Nephron (organoid): ENCODE measurements at regions not wholly inside any gene's neighbourhood (a gene's known extent, or its start where the extent isn't known, plus 50 kb on each side); places are given as distances from the start of the nearest gene placed in this dataset.

Experiments used
- H3K27ac Mint-ChIP-seq, 3 experiments: 2 replicates each; pipeline ENCODE4 v1.8.0; 2020; ENCODE audit warnings: mixed read lengths in 3 of 3, mild to moderate bottlenecking in 2 of 3, moderate library complexity in 1 of 3
- H3K27me3 Mint-ChIP-seq: 2 replicates; pipeline ENCODE4 v1.8.0; 2021; ENCODE audit warnings: low read depth, mild to moderate bottlenecking, moderate library complexity, mixed read lengths
- H3K36me3 Mint-ChIP-seq: 2 replicates; pipeline ENCODE4 v1.8.0; 2020; ENCODE audit warnings: low read depth, mixed read lengths
- H3K4me1 Mint-ChIP-seq: 2 replicates; pipeline ENCODE4 v1.8.0; 2020; ENCODE audit warnings: mixed read lengths
- H3K4me3 Mint-ChIP-seq, 3 experiments: 2 replicates each; pipeline ENCODE4 v1.8.0; 2020; ENCODE audit warnings: mild to moderate bottlenecking in 3 of 3, mixed read lengths in 3 of 3, moderate library complexity in 2 of 3
- H3K9me3 Mint-ChIP-seq: 2 replicates; pipeline ENCODE4 v1.8.0; 2020; ENCODE audit warnings: mixed read lengths
- TF ChIP-seq, protein P1 (sequence below), 3 experiments: fragments of 200-600 bp; sonication (generic); IDR thresholded peaks; one replicate each; pipeline ENCODE4 v1.5.0; 2021; ENCODE audit warnings: antibody characterized with exemption in 3 of 3; ENCODE audit not compliant: unreplicated experiment in 3 of 3

DNA sequence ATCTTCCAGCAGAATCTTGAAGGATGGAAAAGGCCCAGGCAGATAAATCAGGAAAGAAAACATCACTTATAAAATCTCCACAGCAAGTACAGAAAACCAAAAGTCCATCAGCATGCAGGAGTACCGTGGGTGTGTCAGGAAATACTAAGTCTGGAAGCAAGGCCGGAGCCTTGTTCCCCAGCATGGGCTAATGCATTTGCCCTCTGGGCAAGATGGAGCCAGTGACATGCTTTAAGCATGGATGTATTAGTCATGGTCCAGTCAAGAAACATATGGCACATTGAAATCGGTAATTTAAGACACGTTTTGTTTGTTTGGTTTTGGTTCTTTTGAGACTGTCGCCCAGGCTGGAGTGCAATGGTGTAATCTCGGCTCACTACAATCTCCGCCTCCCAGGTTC lies 506.0 kb upstream of the JARID2 start:
- Mint-ChIP-seq H3K9me3 (peaks cover 4% of the 10 kb centered on the region), H3K27me3 (peaks cover 17% of the 10 kb centered on the region), H3K36me3 (no peaks in the 10 kb centered on the region), H3K4me1 (no peaks in the 10 kb centered on the region), H3K4me3 (no peak overlapping the region), H3K27ac (no peak overlapping the region)
- TF ChIP-seq, protein P1, sequence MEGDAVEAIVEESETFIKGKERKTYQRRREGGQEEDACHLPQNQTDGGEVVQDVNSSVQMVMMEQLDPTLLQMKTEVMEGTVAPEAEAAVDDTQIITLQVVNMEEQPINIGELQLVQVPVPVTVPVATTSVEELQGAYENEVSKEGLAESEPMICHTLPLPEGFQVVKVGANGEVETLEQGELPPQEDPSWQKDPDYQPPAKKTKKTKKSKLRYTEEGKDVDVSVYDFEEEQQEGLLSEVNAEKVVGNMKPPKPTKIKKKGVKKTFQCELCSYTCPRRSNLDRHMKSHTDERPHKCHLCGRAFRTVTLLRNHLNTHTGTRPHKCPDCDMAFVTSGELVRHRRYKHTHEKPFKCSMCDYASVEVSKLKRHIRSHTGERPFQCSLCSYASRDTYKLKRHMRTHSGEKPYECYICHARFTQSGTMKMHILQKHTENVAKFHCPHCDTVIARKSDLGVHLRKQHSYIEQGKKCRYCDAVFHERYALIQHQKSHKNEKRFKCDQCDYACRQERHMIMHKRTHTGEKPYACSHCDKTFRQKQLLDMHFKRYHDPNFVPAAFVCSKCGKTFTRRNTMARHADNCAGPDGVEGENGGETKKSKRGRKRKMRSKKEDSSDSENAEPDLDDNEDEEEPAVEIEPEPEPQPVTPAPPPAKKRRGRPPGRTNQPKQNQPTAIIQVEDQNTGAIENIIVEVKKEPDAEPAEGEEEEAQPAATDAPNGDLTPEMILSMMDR (IDR thresholded peaks at IDR 0.05; ENCODE audit: unreplicated experiment in 3 of 3): no peak

DNA sequence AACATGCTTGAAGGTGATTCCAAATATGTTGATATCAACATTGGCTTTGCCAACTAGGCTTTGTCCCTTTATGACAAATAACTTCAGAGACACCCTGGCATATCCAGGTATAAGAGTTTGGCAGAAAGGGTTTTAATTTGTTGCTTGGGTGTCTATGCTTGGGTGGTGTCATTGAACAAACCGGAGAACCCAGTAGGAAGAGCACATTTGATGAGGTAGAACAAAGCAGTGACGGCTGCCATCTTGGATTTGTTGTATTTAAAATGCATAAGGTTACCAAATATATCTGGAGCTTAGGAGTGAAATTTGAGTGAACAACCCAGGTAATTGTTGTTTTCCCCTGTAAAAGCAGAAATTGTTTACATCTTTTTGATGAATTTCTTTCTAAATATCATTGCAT lies 503.7 kb upstream of the JARID2 start:
- Mint-ChIP-seq H3K27ac (no peak overlapping the region), H3K27me3 (peaks cover 13% of the 10 kb centered on the region), H3K4me3 (no peak overlapping the region), H3K9me3 (peaks cover 9% of the 10 kb centered on the region), H3K36me3 (no peaks in the 10 kb centered on the region), H3K4me1 (no peaks in the 10 kb centered on the region)
- TF ChIP-seq, protein P1 (IDR thresholded peaks at IDR 0.05; ENCODE audit: unreplicated experiment in 3 of 3): no peak

DNA sequence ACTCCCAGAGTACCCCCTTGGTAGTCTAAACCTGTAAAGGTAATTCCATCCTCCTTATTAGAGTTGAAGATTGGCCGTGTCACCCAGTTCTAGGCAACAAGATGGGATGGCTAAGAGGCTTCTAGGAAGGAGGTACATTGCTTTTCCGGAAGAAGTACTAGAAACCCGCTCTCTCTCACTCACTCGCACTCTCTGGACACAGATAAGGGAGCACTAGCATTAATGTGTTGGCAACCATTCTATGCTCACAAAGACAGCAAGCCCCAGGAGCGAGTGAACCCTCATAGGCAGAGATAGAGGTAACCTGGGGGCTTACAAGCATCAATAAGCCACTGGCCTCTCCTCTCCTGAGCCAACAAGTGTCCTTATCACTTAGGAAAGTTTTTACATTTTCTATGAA lies 503.2 kb upstream of the JARID2 start:
- Mint-ChIP-seq H3K4me1 (no peaks in the 10 kb centered on the region), H3K27ac (no peak overlapping the region), H3K4me3 (no peak overlapping the region), H3K27me3 (peaks cover 14% of the 10 kb centered on the region), H3K9me3 (peaks cover 9% of the 10 kb centered on the region), H3K36me3 (no peaks in the 10 kb centered on the region)
- TF ChIP-seq, protein P1 (IDR thresholded peaks at IDR 0.05; ENCODE audit: unreplicated experiment in 3 of 3): no peak

DNA sequence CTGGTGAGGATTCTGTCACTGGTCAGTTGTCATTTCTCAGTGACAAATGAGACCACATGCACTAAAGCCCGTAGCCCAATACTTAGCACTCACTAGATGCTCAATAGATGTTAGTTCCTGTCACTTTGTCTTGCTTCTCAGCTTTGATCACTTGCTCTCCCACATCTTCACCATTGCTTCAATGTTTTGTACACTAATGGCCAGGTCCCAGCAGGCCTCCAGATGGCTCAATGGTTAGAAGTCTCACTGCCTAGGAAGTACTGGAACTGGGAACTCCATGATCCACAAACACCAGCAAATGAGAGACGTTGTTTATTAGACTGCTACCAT lies 502.8 kb upstream of the JARID2 start:
- H3K27me3 Mint-ChIP-seq: peaks cover 14% of the 10 kb centered on the region
- no peaks in the 10 kb centered on the region for H3K4me1 Mint-ChIP-seq
- no peaks in the 10 kb centered on the region for H3K36me3 Mint-ChIP-seq
- H3K4me3 Mint-ChIP-seq: no peak overlapping the region
- peaks cover 9% of the 10 kb centered on the region for H3K9me3 Mint-ChIP-seq
- TF ChIP-seq, protein P1 (IDR thresholded peaks at IDR 0.05; ENCODE audit: unreplicated experiment in 3 of 3): no peak
- H3K27ac Mint-ChIP-seq: no peak overlapping the region

DNA sequence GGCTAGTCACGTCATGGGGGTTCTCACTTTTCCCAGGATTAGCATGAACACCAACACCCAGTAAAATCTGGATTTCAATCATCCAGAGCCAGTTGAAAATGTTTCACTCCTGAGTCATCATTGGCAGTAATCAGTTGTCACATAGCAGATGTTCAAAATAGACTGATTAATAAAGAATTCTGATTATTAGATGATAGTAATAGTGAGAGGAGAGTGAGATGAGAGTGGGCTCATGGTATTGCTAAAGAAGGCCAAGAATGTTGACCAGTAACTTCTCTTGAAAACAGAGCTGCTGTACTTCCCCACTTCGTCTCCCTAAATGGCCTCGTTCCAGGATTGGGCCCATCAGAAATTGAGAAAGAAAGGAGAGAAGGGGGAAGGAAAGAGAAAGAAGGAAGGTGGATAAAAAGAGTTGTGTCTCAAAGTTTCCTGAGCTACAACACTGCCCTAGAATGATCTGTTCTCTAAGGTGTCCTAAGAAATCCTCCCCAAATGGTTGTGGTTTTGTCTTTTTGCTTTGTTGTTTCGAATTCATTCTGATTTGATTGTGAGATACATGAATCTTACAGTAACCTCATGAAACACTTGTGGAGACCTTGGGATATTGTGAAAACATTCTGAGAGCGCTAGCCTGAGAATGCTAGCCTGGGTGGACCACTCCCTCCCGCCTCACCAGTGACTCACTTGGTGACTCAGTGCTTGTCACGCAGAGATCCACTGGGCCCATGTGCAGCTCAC lies 502.2 kb upstream of the JARID2 start:
- Mint-ChIP-seq H3K27ac (no peak overlapping the region), H3K9me3 (peaks cover 9% of the 10 kb centered on the region), H3K4me1 (no peaks in the 10 kb centered on the region), H3K36me3 (no peaks in the 10 kb centered on the region), H3K4me3 (no peak overlapping the region), H3K27me3 (peaks cover 14% of the 10 kb centered on the region)
- TF ChIP-seq, protein P1 (IDR thresholded peaks at IDR 0.05; ENCODE audit: unreplicated experiment in 3 of 3): no peak

DNA sequence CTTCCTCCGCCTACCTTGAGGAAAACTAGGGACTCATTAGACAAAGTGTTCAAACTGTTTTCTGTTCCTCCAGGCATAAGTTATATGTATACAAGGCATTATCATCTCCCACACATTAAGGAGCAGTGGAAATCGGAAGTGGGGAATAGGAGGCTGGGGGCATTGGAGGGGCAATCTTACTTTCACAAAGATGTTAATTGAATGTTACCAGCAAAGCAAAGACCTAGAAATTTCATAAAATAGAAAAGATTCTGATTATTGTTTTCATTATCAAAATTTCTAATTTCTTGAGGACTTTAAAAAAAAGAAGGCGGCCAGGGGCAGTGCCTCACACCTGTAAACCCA lies 501.7 kb upstream of the JARID2 start:
- Mint-ChIP-seq H3K9me3 (peaks cover 9% of the 10 kb centered on the region), H3K36me3 (no peaks in the 10 kb centered on the region), H3K4me3 (no peak overlapping the region), H3K4me1 (no peaks in the 10 kb centered on the region), H3K27ac (no peak overlapping the region), H3K27me3 (peaks cover 10% of the 10 kb centered on the region)
- TF ChIP-seq, protein P1 (IDR thresholded peaks at IDR 0.05; ENCODE audit: unreplicated experiment in 3 of 3): no peak
